SU-DHL-6 (cell line): ENCODE measurements at regions not wholly inside any gene's neighbourhood (a gene's known extent, or its start where the extent isn't known, plus 50 kb on each side); places are given as distances from the start of the nearest gene placed in this dataset.

Experiments used
- H2AFZ ChIP-seq: fragments of 200-600 bp; sonication (generic); 2 replicates; pipeline ENCODE4 v1.6.1; 2014; ENCODE audit warnings: low read depth, mild to moderate bottlenecking, moderate library complexity, mixed read lengths, antibody characterized with exemption, low read length; ENCODE audit not compliant: severe bottlenecking
- H3F3A ChIP-seq: fragments of 200-600 bp; shearing (Covaris generic); 2 replicates; pipeline ENCODE4 v1.6.0; 2016; ENCODE audit warnings: antibody characterized with exemption, mild to moderate bottlenecking; ENCODE audit not compliant: insufficient read depth
- H3K27ac ChIP-seq: fragments of 200-600 bp; sonication (generic); 2 replicates; pipeline ENCODE4 v1.5.1; 2016; ENCODE audit warnings: low read depth, mild to moderate bottlenecking, low read length, moderate library complexity, mixed read lengths
- H3K27me3 ChIP-seq: fragments of 200-600 bp; sonication (generic), shearing (Covaris generic); 2 replicates; pipeline ENCODE4 v1.6.0; 2014; ENCODE audit warnings: mild to moderate bottlenecking, low read length
- H3K36me3 ChIP-seq: fragments of 200-600 bp; sonication (generic); 2 replicates; pipeline ENCODE4 v1.6.1; 2014; ENCODE audit warnings: mild to moderate bottlenecking, low read length, mixed read lengths
- H3K4me2 ChIP-seq: fragments of 300-600, 200-600 bp; shearing (Covaris generic), sonication (generic); 2 replicates; pipeline ENCODE4 v1.6.0; 2014; ENCODE audit warnings: low read length, low read depth, mild to moderate bottlenecking; ENCODE audit not compliant: poor library complexity, severe bottlenecking
- H3K4me3 ChIP-seq: fragments of 200-600 bp; sonication (generic); 2 replicates; pipeline ENCODE4 v1.5.1; 2014; ENCODE audit warnings: antibody characterized with exemption, low read length, mild to moderate bottlenecking, mixed read lengths; ENCODE audit not compliant: insufficient read depth, poor library complexity, severe bottlenecking
- H3K79me2 ChIP-seq: fragments of 200-600 bp; sonication (generic); 2 replicates; pipeline ENCODE4 v1.6.1; 2014; ENCODE audit warnings: mild to moderate bottlenecking, low read length, moderate library complexity; ENCODE audit not compliant: insufficient read depth
- H3K9ac ChIP-seq: fragments of 200-600 bp; sonication (generic); 2 replicates; pipeline ENCODE4 v1.7.0; 2014; ENCODE audit warnings: mild to moderate bottlenecking, low read length
- H3K9me2 ChIP-seq: fragments of 200-600 bp; sonication (generic); replicated peaks from 2 replicates; pipeline ENCODE4 v1.6.1; 2014; ENCODE audit warnings: low read length; ENCODE audit not compliant: insufficient read depth
- H3K9me3 ChIP-seq: fragments of 200-600 bp; sonication (generic); 2 replicates; pipeline ENCODE4 v1.6.1; 2014; ENCODE audit warnings: low read length, mixed read lengths; ENCODE audit not compliant: insufficient read depth
- H4K20me1 ChIP-seq: fragments of 200-600 bp; sonication (generic); 2 replicates; pipeline ENCODE4 v1.6.1; 2014; ENCODE audit warnings: low read depth, mild to moderate bottlenecking, antibody characterized with exemption, low read length, moderate library complexity, mixed read lengths
- EZH2phosphoT487 ChIP-seq: fragments of 200-600 bp; sonication (generic), shearing (Covaris generic); conservative IDR thresholded peaks from 2 replicates; pipeline ENCODE4 v1.6.1; 2018; ENCODE audit warnings: mild to moderate bottlenecking, antibody characterized with exemption, low read length, moderate library complexity, mixed read lengths
- TF ChIP-seq, protein P1 (sequence below): fragments of 200-600 bp; sonication (generic); IDR thresholded peaks from one replicate; pipeline ENCODE4 v1.5.1; 2017; ENCODE audit warnings: antibody characterized with exemption, mild to moderate bottlenecking, low read length, moderate library complexity; ENCODE audit not compliant: insufficient read depth, poor library complexity, severe bottlenecking

DNA sequence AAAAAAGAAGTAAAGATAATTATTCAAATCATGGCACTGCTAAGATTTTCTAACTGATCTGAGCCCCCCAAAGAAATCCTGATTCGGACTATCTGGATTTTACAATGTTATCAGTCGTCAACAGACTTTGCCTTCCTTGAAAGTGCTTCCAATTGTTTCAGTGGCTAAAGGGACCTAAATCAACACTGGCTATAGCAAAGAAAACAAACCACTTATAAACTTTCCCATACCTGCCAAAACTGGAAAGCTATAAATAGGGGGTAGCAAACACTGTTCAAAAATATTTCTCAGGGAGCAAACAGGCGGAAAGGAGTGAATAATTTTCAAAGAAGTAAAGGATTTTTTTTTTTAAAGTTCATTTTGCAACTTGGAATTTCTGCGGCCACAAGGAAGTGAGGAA is 105.6 kb upstream of the LIFR start:
- Histone ChIP-seq H3K9me3 (no peaks in the 10 kb centered on the region), H3K79me2 (no peaks in the 10 kb centered on the region), H3F3A (no peaks in the 10 kb centered on the region), H4K20me1 (no peaks in the 10 kb centered on the region), H3K4me2 (no peak overlapping the region), H3K36me3 (no peaks in the 10 kb centered on the region), H2AFZ (no peak overlapping the region), H3K9ac (no peak overlapping the region), H3K9me2 (no peaks in the 10 kb centered on the region), H3K4me3 (no peak overlapping the region), H3K27ac (no peak overlapping the region), H3K27me3 (no peaks in the 10 kb centered on the region)
- TF ChIP-seq, protein P1, sequence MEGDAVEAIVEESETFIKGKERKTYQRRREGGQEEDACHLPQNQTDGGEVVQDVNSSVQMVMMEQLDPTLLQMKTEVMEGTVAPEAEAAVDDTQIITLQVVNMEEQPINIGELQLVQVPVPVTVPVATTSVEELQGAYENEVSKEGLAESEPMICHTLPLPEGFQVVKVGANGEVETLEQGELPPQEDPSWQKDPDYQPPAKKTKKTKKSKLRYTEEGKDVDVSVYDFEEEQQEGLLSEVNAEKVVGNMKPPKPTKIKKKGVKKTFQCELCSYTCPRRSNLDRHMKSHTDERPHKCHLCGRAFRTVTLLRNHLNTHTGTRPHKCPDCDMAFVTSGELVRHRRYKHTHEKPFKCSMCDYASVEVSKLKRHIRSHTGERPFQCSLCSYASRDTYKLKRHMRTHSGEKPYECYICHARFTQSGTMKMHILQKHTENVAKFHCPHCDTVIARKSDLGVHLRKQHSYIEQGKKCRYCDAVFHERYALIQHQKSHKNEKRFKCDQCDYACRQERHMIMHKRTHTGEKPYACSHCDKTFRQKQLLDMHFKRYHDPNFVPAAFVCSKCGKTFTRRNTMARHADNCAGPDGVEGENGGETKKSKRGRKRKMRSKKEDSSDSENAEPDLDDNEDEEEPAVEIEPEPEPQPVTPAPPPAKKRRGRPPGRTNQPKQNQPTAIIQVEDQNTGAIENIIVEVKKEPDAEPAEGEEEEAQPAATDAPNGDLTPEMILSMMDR: no peak
- TF ChIP-seq EZH2phosphoT487: no peak

- Histone ChIP-seq H3K27ac (no peak overlapping the region), H3K36me3 (no peaks in the 10 kb centered on the region), H3K79me2 (no peaks in the 10 kb centered on the region), H3K9ac (no peak overlapping the region), H3K27me3 (no peaks in the 10 kb centered on the region), H3K4me2 (no peak overlapping the region), H3K9me3 (no peaks in the 10 kb centered on the region), H3K9me2 (no peaks in the 10 kb centered on the region), H3K4me3 (no peak overlapping the region), H3F3A (no peaks in the 10 kb centered on the region), H2AFZ (no peak overlapping the region), H4K20me1 (no peaks in the 10 kb centered on the region)
- no peak for TF ChIP-seq EZH2phosphoT487
These were observed 106.8 kb upstream of the LIFR start for GRCh38 chr5:38663249-38663648.

DNA sequence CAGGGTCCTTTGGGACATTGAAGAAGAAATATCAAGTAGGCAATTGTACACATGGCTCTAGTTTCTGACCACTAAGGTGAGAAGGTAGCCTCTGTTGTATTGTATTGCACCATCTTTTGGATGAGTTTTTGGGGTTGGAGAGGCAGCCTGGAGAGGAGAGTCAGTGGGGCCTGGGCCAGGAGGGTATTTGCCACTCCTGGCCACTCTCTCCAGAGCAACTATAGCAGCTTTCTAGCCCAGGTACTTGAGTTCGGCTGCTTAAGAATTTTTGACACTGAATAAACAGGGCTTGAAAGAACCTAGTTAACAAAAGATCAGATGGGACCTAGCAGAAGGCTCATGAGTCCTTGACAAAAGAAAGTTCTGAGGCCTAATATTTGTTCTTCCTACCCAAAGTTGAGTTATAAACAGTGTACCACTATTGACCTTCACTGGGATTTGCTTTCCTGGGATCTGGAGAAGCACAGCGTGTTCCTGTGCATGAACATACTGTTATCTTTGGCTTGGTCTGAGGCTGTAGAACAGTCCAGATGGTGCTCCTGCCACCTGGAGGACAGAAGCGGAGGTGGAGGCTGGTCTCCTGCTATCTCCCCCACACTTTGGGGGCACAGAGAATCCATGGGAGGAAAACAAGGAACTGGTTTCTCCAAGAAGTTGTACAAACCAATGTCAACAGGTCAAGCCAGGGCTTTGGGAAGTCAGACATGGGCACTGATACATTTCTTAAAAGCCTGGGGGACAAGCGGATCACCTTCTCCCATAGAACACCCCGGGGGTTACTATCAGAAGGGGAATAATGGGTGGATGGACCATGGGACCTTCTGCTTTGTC is 110.4 kb upstream of the LIFR start:
- Histone ChIP-seq H3K36me3 (no peaks in the 10 kb centered on the region), H3K9me2 (no peaks in the 10 kb centered on the region), H2AFZ (no peak overlapping the region), H3K4me3 (no peak overlapping the region), H4K20me1 (no peaks in the 10 kb centered on the region), H3F3A (no peaks in the 10 kb centered on the region), H3K27me3 (no peaks in the 10 kb centered on the region), H3K9ac (no peak overlapping the region), H3K79me2 (no peaks in the 10 kb centered on the region), H3K4me2 (no peak overlapping the region), H3K9me3 (no peaks in the 10 kb centered on the region), H3K27ac (no peak overlapping the region)
- TF ChIP-seq, protein P1: peak; percentile 25
- TF ChIP-seq EZH2phosphoT487: no peak

DNA sequence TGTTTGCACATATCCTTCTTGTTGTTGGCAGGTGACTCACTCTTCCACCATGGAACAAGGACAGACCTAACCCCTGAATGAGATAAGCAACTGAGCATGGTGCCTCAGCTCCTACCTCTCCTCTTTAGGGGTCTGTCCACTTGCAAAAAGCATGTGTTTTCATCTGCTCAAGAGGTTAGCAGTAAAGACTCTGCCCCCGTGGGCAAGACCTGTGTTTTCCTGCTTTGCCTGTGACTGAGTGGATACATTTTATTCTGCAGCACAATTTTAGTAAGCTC is 111.0 kb upstream of the LIFR start:
- H4K20me1 ChIP-seq: no peaks in the 10 kb centered on the region
- no peak overlapping the region for H3K9ac ChIP-seq
- no peak overlapping the region for H3K27ac ChIP-seq
- H3K79me2 ChIP-seq: no peaks in the 10 kb centered on the region
- H3K27me3 ChIP-seq: no peaks in the 10 kb centered on the region
- no peaks in the 10 kb centered on the region for H3K36me3 ChIP-seq
- no peak overlapping the region for H3K4me3 ChIP-seq
- TF ChIP-seq, protein P1: no peak
- no peak for TF ChIP-seq EZH2phosphoT487
- H3K4me2 ChIP-seq: no peak overlapping the region
- no peaks in the 10 kb centered on the region for H3K9me2 ChIP-seq
- no peaks in the 10 kb centered on the region for H3F3A ChIP-seq
- no peaks in the 10 kb centered on the region for H3K9me3 ChIP-seq
- H2AFZ ChIP-seq: no peak overlapping the region
